ENCODE measurements at regions not wholly inside any gene's neighbourhood (a gene's known extent, or its start where the extent isn't known, plus 50 kb on each side); places are given as distances from the start of the nearest gene placed in this dataset.

DNA sequence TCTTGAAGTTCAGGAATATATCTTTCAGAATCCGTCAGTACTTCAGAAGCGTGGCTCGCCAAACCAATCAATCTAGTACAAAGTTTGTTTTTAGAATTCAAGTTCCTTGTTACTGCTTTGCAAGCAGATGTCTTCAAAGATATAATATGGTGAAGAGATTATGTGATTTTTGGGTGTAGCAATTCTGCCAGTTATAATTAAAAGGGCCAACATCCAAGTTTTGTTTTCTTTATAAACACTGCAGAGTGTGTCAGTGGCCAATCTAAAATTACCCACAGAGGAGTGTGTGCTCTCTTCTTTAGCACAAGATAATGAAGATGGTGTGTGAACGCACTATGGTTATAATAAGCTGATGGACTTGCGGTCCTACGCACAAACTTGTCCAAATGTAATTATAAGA, 493.6 kb upstream of the MDFIC2 start:
- TF ChIP-seq, protein P1, sequence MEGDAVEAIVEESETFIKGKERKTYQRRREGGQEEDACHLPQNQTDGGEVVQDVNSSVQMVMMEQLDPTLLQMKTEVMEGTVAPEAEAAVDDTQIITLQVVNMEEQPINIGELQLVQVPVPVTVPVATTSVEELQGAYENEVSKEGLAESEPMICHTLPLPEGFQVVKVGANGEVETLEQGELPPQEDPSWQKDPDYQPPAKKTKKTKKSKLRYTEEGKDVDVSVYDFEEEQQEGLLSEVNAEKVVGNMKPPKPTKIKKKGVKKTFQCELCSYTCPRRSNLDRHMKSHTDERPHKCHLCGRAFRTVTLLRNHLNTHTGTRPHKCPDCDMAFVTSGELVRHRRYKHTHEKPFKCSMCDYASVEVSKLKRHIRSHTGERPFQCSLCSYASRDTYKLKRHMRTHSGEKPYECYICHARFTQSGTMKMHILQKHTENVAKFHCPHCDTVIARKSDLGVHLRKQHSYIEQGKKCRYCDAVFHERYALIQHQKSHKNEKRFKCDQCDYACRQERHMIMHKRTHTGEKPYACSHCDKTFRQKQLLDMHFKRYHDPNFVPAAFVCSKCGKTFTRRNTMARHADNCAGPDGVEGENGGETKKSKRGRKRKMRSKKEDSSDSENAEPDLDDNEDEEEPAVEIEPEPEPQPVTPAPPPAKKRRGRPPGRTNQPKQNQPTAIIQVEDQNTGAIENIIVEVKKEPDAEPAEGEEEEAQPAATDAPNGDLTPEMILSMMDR (IDR thresholded peaks at IDR 0.05; ENCODE audit: unreplicated experiment) = no peak
- Mint-ChIP-seq H3K27ac (no peak overlapping the region), H3K36me3 (ENCODE audit: insufficient read depth) (no peaks in the 10 kb centered on the region), H3K4me3 (ENCODE audit: low read depth) (no peak overlapping the region), H3K9me3 (ENCODE audit: low read depth) (no peaks in the 10 kb centered on the region), H3K27me3 (no peaks in the 10 kb centered on the region), H3K4me1 (ENCODE audit: low read depth) (no peaks in the 10 kb centered on the region)
- no peak for DNase-seq (ENCODE audit: low spot score, unreplicated experiment)

DNA sequence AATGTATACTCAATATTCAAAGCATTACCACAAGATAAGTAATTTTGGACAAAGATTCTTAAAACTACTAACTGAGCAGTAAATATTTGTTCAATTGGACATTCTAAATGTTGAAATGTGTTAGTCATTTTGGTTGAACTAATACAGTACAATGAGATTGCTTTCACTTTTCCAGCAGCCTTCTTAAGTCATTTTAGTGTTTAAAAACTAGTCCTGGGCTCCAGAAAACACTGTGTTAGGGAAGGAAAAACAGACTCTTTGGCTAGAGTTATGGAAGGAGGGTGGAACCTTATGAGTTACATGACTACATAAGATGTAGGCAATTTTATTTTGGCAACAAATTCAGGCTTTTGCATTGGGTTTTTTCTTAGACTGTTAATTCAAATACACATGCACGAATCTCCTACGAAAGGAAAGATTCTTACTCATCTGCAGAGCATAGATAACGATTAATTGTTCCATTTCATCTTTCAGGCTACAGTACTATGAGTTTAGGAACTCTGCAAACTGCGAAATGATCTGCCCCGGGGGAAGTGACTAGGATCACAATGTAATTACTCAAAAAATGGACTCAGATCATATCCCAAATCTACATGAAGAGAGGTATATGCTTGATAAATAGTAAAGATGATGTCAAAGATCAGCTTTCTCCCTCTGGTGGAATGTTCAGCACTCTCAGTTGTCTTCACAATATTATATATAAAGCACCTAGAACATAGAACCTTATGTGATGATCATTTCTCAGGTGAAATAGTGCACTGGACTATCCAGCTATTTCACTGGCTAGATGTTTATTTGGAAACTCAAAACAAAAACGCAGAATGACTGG, 492.8 kb upstream of the MDFIC2 start:
- no peak overlapping the region for H3K27ac Mint-ChIP-seq
- H3K4me1 Mint-ChIP-seq (ENCODE audit: low read depth) = no peaks in the 10 kb centered on the region
- no peak overlapping the region for H3K4me3 Mint-ChIP-seq (ENCODE audit: low read depth)
- no peaks in the 10 kb centered on the region for H3K27me3 Mint-ChIP-seq
- no peaks in the 10 kb centered on the region for H3K36me3 Mint-ChIP-seq (ENCODE audit: insufficient read depth)
- no peak for DNase-seq (ENCODE audit: low spot score, unreplicated experiment)
- H3K9me3 Mint-ChIP-seq (ENCODE audit: low read depth) = no peaks in the 10 kb centered on the region
- TF ChIP-seq, protein P1 (IDR thresholded peaks at IDR 0.05; ENCODE audit: unreplicated experiment) = no peak

DNA sequence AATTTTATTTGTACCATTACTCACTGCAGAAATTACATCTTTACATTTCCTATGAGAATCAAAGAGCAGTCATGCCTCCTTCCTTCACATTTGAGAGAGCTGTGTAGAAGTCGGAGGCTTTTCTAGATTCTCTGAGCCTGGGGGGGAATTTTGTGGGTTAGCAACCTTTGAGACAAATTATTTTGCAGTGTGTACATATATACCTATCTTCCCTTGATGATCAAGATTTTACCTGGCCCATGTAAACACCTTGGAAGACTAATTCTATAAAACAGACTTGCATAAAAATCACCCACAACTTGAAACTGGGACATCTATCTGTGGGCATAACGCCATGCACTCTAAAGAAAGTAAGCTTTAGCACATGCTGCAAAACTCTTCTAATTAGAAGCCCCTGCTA, 491.5 kb upstream of the MDFIC2 start:
- Mint-ChIP-seq H3K27me3 (no peaks in the 10 kb centered on the region), H3K36me3 (ENCODE audit: insufficient read depth) (no peaks in the 10 kb centered on the region), H3K4me3 (ENCODE audit: low read depth) (no peak overlapping the region), H3K4me1 (ENCODE audit: low read depth) (no peaks in the 10 kb centered on the region), H3K27ac (no peak overlapping the region), H3K9me3 (ENCODE audit: low read depth) (peaks cover 6% of the 10 kb centered on the region)
- TF ChIP-seq, protein P1 (IDR thresholded peaks at IDR 0.05; ENCODE audit: unreplicated experiment) = no peak
- DNase-seq (ENCODE audit: low spot score, unreplicated experiment) = no peak

DNA sequence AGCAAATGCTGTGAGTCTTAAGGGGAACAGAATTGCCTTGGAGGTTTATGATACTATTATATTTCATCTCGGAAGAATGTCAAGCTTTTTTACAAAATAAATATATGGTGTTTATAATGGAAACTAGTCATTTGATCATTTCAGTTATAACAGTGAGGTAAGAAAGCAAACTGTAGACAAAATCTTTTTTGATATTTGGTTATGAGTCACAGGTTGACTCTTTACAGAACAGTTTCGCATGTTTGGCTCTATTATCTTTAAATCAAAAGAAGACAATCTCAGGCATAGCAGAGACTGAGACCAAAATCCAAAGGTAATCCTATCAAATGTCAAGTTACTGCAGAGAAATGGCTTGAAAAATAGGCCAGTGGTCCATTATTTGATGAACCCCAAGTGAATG, 490.9 kb upstream of the MDFIC2 start:
- Mint-ChIP-seq H3K27ac (no peak overlapping the region), H3K9me3 (ENCODE audit: low read depth) (peaks cover 6% of the 10 kb centered on the region), H3K4me3 (ENCODE audit: low read depth) (no peak overlapping the region), H3K36me3 (ENCODE audit: insufficient read depth) (no peaks in the 10 kb centered on the region), H3K27me3 (no peaks in the 10 kb centered on the region), H3K4me1 (ENCODE audit: low read depth) (no peaks in the 10 kb centered on the region)
- TF ChIP-seq, protein P1 (IDR thresholded peaks at IDR 0.05; ENCODE audit: unreplicated experiment) = no peak
- DNase-seq (ENCODE audit: low spot score, unreplicated experiment) = no peak

DNA sequence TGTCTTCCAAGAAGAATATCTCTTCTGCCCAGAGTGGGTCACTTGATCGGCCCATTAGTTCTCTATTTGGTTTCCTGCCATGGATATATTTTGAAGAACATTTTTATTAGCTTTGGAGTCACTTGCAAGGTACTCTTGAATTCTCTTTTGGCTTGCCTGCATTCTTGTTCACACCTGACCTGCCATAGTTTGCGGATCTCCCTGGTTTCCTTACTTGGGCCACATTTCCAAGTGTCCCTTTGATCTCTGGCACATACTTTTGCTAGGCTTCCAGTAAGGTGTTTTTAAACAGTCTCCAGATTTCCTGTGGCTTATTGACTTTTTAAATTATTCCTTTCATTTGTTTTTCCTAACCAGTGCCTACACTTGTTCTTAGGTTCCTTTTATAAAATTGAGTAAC, 488.5 kb upstream of the MDFIC2 start:
- Mint-ChIP-seq H3K27ac (no peak overlapping the region), H3K36me3 (ENCODE audit: insufficient read depth) (no peaks in the 10 kb centered on the region), H3K27me3 (no peaks in the 10 kb centered on the region), H3K4me1 (ENCODE audit: low read depth) (no peaks in the 10 kb centered on the region), H3K9me3 (ENCODE audit: low read depth) (peaks cover 6% of the 10 kb centered on the region), H3K4me3 (ENCODE audit: low read depth) (no peak overlapping the region)
- TF ChIP-seq, protein P1 (IDR thresholded peaks at IDR 0.05; ENCODE audit: unreplicated experiment) = no peak
- no peak for DNase-seq (ENCODE audit: low spot score, unreplicated experiment)
